Loucy (cell line): ENCODE measurements at regions not wholly inside any gene's neighbourhood (a gene's known extent, or its start where the extent isn't known, plus 50 kb on each side); places are given as distances from the start of the nearest gene placed in this dataset.

Experiments
- H2AFZ ChIP-seq: fragments of 200-600 bp; sonication (generic); 2 replicates; pipeline ENCODE4 v1.6.0; 2016; ENCODE audit warnings: antibody characterized with exemption, mild to moderate bottlenecking, low read length, moderate library complexity
- H3F3A ChIP-seq: fragments of 200-600 bp; 2 replicates; pipeline ENCODE4 v1.6.0; 2016; ENCODE audit warnings: antibody characterized with exemption, low read depth, mild to moderate bottlenecking
- H3K27me3 ChIP-seq: fragments of 200-600 bp; sonication (generic); 2 replicates; pipeline ENCODE4 v1.6.1; 2014; ENCODE audit warnings: low read length, mild to moderate bottlenecking; ENCODE audit not compliant: insufficient read depth, poor library complexity, severe bottlenecking
- H3K36me3 ChIP-seq: fragments of 200-600 bp; sonication (generic); 2 replicates; pipeline ENCODE4 v1.6.1; 2016; ENCODE audit warnings: low read length; ENCODE audit not compliant: insufficient read depth
- H3K4me1 ChIP-seq: fragments of 200-600 bp; sonication (generic); 2 replicates; pipeline ENCODE4 v1.5.1; 2014; ENCODE audit warnings: low read length, mild to moderate bottlenecking; ENCODE audit not compliant: insufficient read depth, poor library complexity, severe bottlenecking
- H3K4me2 ChIP-seq: fragments of 200-600 bp; sonication (generic); 2 replicates; pipeline ENCODE4 v1.6.0; 2014; ENCODE audit warnings: antibody characterized with exemption, low read length, low read depth, mild to moderate bottlenecking; ENCODE audit not compliant: poor library complexity, severe bottlenecking
- H3K4me3 ChIP-seq: fragments of 200-600 bp; sonication (generic); 2 replicates; pipeline ENCODE4 v1.5.1; 2014; ENCODE audit warnings: low read length, mild to moderate bottlenecking, mixed read lengths; ENCODE audit not compliant: poor library complexity, severe bottlenecking
- H3K79me2 ChIP-seq: fragments of 200-600 bp; sonication (generic); 2 replicates; pipeline ENCODE4 v1.6.1; 2014; ENCODE audit warnings: low read length; ENCODE audit not compliant: insufficient read depth
- H3K9ac ChIP-seq: fragments of 200-600 bp; sonication (generic); 2 replicates; pipeline ENCODE4 v1.6.0; 2014; ENCODE audit warnings: mild to moderate bottlenecking, low read depth, low read length, moderate library complexity; ENCODE audit not compliant: poor library complexity, severe bottlenecking
- H3K9me2 ChIP-seq: fragments of 200-600 bp; sonication (generic); replicated peaks from 2 replicates; pipeline ENCODE4 v1.6.1; 2016; ENCODE audit warnings: low read depth, low read length, mixed read lengths
- H3K9me3 ChIP-seq: fragments of 200-600 bp; sonication (generic); 2 replicates; pipeline ENCODE4 v1.6.1; 2014; ENCODE audit warnings: mild to moderate bottlenecking, antibody characterized with exemption, low read length, low read depth; ENCODE audit not compliant: insufficient read depth
- H4K20me1 ChIP-seq: fragments of 200-600 bp; sonication (generic); 2 replicates; pipeline ENCODE4 v1.6.0; 2014; ENCODE audit warnings: antibody characterized with exemption, low read length, mild to moderate bottlenecking; ENCODE audit not compliant: insufficient read depth, poor library complexity, severe bottlenecking
- EZH2phosphoT487 ChIP-seq: fragments of 200-600 bp; IDR thresholded peaks from 2 replicates; pipeline ENCODE4 v1.6.1; 2018; ENCODE audit warnings: antibody characterized with exemption, mild to moderate bottlenecking, moderate library complexity, borderline replicate concordance
- TF ChIP-seq, protein P1 (sequence below): fragments of 200-600 bp; sonication (generic); conservative IDR thresholded peaks from 2 replicates; pipeline ENCODE4 v1.5.1; 2014; ENCODE audit warnings: mild to moderate bottlenecking, antibody characterized with exemption, low read length

DNA sequence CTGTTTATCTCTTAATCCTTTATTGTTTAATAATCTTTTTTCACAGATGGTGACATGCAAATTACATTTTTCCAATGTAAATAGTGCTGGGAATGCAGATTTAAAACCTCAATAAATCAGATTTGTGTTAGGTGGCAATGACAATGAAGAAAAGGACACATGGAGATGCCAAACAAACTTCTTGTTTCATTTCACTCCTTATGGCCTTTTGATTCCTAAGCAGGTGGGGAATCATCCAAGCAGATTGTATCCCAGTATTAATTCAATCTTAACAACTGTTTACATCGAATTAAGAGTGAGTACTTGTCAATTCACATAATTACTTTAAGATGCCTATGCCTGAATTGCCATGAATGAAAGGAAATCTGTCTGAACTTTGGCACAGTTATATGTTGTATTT, 98.9 kb upstream of the RGS18 start:
- H3K27me3 ChIP-seq: no peaks in the 10 kb centered on the region
- no peak overlapping the region for H3K9ac ChIP-seq
- no peaks in the 10 kb centered on the region for H3K9me2 ChIP-seq
- no peaks in the 10 kb centered on the region for H4K20me1 ChIP-seq
- no peak overlapping the region for H3K4me2 ChIP-seq
- no peaks in the 10 kb centered on the region for H3F3A ChIP-seq
- H3K79me2 ChIP-seq: no peaks in the 10 kb centered on the region
- H3K4me3 ChIP-seq: no peak overlapping the region
- H3K9me3 ChIP-seq: no peaks in the 10 kb centered on the region
- TF ChIP-seq, protein P1, sequence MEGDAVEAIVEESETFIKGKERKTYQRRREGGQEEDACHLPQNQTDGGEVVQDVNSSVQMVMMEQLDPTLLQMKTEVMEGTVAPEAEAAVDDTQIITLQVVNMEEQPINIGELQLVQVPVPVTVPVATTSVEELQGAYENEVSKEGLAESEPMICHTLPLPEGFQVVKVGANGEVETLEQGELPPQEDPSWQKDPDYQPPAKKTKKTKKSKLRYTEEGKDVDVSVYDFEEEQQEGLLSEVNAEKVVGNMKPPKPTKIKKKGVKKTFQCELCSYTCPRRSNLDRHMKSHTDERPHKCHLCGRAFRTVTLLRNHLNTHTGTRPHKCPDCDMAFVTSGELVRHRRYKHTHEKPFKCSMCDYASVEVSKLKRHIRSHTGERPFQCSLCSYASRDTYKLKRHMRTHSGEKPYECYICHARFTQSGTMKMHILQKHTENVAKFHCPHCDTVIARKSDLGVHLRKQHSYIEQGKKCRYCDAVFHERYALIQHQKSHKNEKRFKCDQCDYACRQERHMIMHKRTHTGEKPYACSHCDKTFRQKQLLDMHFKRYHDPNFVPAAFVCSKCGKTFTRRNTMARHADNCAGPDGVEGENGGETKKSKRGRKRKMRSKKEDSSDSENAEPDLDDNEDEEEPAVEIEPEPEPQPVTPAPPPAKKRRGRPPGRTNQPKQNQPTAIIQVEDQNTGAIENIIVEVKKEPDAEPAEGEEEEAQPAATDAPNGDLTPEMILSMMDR: no peak
- TF ChIP-seq EZH2phosphoT487: no peak
- H3K36me3 ChIP-seq: no peaks in the 10 kb centered on the region
- H2AFZ ChIP-seq: peak overlapping the region; percentile 35; the same call in 1 of the 2 replicates
- no peaks in the 10 kb centered on the region for H3K4me1 ChIP-seq

DNA sequence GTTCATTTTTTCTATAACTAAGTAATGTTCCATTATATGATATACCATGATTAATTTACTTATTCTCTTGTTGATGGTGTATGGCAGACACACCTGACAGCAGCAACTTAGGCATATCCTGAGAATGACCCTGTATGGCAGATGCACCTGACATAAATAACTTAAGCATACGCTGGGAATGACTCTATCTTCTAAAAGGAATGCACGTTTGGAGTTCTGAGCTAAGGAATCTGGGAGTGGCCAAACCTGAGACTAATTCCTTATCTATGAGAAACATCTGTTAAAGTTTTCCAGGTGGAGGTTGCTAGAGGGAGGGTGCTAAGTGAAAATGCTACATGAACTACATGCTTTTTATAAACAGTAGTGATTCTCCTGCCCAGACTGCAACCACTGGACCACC, 96.7 kb upstream of the RGS18 start:
- no peaks in the 10 kb centered on the region for H3K4me1 ChIP-seq
- H3K79me2 ChIP-seq: no peaks in the 10 kb centered on the region
- H3K4me3 ChIP-seq: no peak overlapping the region
- no peaks in the 10 kb centered on the region for H3K27me3 ChIP-seq
- TF ChIP-seq EZH2phosphoT487: no peak
- TF ChIP-seq, protein P1: no peak
- no peak overlapping the region for H2AFZ ChIP-seq
- H3F3A ChIP-seq: no peaks in the 10 kb centered on the region
- H3K4me2 ChIP-seq: no peak overlapping the region
- no peaks in the 10 kb centered on the region for H4K20me1 ChIP-seq
- no peaks in the 10 kb centered on the region for H3K9me2 ChIP-seq
- H3K36me3 ChIP-seq: no peaks in the 10 kb centered on the region
- no peaks in the 10 kb centered on the region for H3K9me3 ChIP-seq
- H3K9ac ChIP-seq: no peak overlapping the region

DNA sequence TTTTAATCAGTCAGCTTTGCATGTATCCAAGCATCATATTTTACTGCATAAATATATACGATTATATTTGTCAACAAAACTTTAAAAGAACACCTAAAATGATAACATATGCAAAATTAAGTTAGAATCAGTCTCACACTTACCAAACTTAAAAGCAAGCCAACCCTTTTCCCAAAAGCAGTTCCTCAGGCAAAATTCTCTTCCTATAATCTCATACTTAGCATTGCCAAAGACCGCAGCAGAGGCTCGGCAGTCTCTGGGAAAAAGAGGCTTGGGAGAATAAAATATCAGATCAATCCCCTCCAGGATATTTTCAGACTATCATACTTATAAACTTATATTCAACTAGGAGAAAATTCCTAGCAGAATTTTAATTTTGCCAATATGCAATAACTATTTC, 93.2 kb upstream of the RGS18 start:
- H3K36me3 ChIP-seq: no peaks in the 10 kb centered on the region
- no peaks in the 10 kb centered on the region for H3K9me2 ChIP-seq
- H3K4me1 ChIP-seq: peaks cover 21% of the 10 kb centered on the region
- H3K4me2 ChIP-seq: no peak overlapping the region
- H3K79me2 ChIP-seq: no peaks in the 10 kb centered on the region
- H3K9ac ChIP-seq: no peak overlapping the region
- H3F3A ChIP-seq: no peaks in the 10 kb centered on the region
- no peaks in the 10 kb centered on the region for H4K20me1 ChIP-seq
- TF ChIP-seq EZH2phosphoT487: no peak
- no peaks in the 10 kb centered on the region for H3K27me3 ChIP-seq
- H3K4me3 ChIP-seq: no peak overlapping the region
- no peaks in the 10 kb centered on the region for H3K9me3 ChIP-seq
- no peak overlapping the region for H2AFZ ChIP-seq

DNA sequence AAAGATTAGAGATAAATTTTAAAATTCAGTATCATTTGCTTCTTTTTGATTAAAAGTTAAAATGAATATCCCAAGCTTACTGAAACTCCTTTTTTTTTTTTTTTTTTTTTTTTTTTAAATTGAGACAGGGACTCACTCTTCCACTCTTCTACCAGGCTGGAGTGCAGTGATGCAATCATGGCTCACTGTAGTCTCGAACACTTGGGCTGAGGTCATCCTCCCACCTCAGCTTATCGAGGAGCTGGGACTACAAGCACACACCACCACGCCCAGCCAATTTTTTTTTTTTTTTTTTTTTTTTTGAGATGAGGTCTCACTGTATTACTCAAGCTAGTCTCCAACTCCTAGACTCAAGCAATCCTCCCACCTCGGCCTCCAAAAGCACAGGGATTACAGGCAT, 92.1 kb upstream of the RGS18 start:
- no peaks in the 10 kb centered on the region for H3K9me2 ChIP-seq
- H3K79me2 ChIP-seq: no peaks in the 10 kb centered on the region
- H3F3A ChIP-seq: no peaks in the 10 kb centered on the region
- no peak for TF ChIP-seq EZH2phosphoT487
- TF ChIP-seq, protein P1: no peak
- H2AFZ ChIP-seq: no peak overlapping the region
- H3K27me3 ChIP-seq: no peaks in the 10 kb centered on the region
- no peaks in the 10 kb centered on the region for H3K36me3 ChIP-seq
- no peak overlapping the region for H3K9ac ChIP-seq
- H3K9me3 ChIP-seq: no peaks in the 10 kb centered on the region
- no peak overlapping the region for H3K4me2 ChIP-seq
- H4K20me1 ChIP-seq: no peaks in the 10 kb centered on the region
- H3K4me1 ChIP-seq: peaks cover 29% of the 10 kb centered on the region
- H3K4me3 ChIP-seq: no peak overlapping the region
